ENCODE measurements at regions not wholly inside any gene's neighbourhood (a gene's known extent, or its start where the extent isn't known, plus 50 kb on each side); places are given as distances from the start of the nearest gene placed in this dataset.

DNA sequence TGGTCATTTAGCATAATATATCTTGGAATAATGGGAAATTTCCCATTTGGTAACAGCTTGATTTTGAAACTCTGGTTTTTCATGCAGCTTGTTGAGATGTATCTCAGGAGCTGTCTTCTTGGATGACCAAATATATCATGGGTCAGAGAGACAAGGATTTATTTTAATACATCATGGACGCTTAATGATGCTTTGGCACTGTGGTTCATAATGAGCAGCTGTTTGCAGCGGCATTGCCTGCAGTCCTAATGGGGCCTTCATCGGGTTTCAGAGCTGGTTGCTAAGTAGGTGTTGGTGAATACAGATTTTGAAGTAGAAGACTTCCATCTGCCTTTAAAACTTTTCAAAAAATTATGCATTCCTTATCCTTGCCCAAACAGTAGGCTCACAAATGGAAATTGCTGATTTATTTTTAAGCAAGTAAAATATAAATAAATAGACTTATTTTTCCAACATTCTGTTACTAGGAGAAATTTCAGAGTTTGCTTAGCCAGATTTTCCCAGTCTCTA lies 389.5 kb upstream of the FAT3 start:
- peaks cover 12% of the 10 kb centered on the region for H3K9me3 Mint-ChIP-seq
- H3K4me3 Mint-ChIP-seq = no peak overlapping the region
- no peaks in the 10 kb centered on the region for H3K36me3 Mint-ChIP-seq (ENCODE audit: insufficient read depth)
- H3K27me3 Mint-ChIP-seq (ENCODE audit: low read depth) = no peaks in the 10 kb centered on the region
- DNase-seq (no peak), ATAC-seq (no peak)
- no peaks in the 10 kb centered on the region for H3K4me1 Mint-ChIP-seq (ENCODE audit: low read depth)

DNA sequence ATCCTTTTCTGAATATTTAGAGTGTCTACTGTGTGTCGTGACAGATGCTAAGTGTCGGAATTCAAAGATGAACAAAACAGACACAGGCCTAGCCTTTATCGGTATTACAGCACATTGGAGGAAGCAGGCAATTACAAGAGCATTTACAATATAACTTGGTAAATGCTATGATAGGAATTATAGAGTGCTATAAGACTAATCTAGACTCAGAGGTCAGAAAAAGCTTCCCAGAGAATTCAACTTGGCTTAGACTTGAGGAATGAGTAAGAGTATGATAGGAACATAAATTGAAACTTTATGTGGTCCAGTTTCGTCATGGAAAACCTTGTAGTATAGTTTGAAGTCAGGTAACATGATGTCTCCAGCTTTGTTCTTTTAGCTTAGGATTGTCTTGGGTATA lies 395.7 kb upstream of the FAT3 start:
- Mint-ChIP-seq H3K9me3 (peaks cover 6% of the 10 kb centered on the region), H3K27me3 (ENCODE audit: low read depth) (no peaks in the 10 kb centered on the region), H3K36me3 (ENCODE audit: insufficient read depth) (no peaks in the 10 kb centered on the region), H3K4me3 (no peak overlapping the region), H3K4me1 (ENCODE audit: low read depth) (no peaks in the 10 kb centered on the region)
- ATAC-seq = no peak
- no peak for DNase-seq

DNA sequence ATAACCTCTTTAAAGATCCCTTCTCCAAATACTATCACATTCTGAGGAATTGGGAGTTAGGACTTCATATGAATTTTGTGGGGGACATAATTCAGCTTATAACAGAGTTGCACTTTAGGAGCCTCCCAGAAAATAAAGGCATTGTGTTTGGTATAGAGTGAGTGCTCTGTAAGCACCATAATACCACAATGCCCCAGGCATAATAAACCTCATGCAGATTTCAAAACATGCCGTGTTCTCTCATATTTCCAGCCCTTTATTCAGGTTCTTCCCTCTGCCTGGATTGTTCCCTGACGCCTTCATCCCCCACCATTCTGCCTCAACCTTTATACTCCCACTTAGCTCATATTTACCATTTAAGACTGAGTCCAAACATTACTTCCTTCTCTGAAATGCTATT lies 398.8 kb upstream of the FAT3 start:
- DNase-seq = no peak
- ATAC-seq = no peak
- Mint-ChIP-seq H3K4me1 (ENCODE audit: low read depth) (no peaks in the 10 kb centered on the region), H3K36me3 (ENCODE audit: insufficient read depth) (no peaks in the 10 kb centered on the region), H3K27me3 (ENCODE audit: low read depth) (no peaks in the 10 kb centered on the region), H3K9me3 (no peaks in the 10 kb centered on the region), H3K4me3 (no peak overlapping the region)

DNA sequence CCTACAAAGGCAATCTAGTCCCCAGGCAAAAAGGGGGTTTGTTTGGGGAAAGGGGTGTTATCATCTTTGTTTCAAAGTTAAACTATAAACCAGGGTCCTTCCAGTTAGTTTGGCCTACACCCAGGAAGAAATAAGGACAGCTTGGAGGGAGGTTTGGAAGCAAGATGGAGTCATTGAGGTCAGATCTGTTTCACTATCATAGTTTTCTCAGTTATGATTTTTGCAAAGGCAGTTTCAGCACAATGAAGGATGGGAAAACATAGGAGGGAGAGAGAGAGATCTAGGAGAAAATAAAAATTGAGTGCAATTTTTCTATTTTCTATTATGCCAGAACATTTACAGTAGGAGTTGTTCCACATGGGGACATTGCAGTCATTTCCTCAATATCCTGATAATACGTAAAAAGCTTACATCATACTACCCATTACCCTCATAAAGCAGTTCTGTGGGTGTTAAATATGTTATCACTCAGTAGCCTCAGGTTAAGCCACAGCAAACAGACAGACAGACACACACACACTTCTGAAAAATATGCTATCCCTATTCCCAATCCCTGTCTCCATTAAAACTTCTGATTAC lies 401.3 kb upstream of the FAT3 start:
- no peak overlapping the region for H3K4me3 Mint-ChIP-seq
- no peaks in the 10 kb centered on the region for H3K27me3 Mint-ChIP-seq (ENCODE audit: low read depth)
- no peak for DNase-seq
- no peaks in the 10 kb centered on the region for H3K4me1 Mint-ChIP-seq (ENCODE audit: low read depth)
- no peaks in the 10 kb centered on the region for H3K36me3 Mint-ChIP-seq (ENCODE audit: insufficient read depth)
- H3K9me3 Mint-ChIP-seq = no peaks in the 10 kb centered on the region
- ATAC-seq = no peak

DNA sequence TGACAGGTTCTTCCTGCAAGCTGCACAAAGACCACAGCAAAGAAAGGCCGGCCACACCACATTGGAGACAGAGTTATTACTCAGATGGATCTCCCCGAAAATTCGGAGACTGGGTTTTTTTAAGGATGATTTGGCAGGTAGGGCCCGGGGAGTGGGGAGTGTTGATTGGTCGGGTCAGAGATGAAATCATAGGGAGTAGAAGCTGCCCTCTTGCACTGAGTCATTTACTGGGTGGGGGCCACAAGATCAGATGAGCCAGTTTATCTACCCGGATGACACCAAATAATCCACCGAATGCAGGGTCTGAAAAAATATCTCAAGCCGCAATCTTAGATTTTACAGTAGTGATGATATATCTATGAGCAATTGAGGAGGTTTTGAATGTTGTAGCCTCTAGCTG lies 401.8 kb upstream of the FAT3 start:
- no peaks in the 10 kb centered on the region for H3K27me3 Mint-ChIP-seq (ENCODE audit: low read depth)
- no peaks in the 10 kb centered on the region for H3K9me3 Mint-ChIP-seq
- ATAC-seq (no peak), DNase-seq (no peak)
- no peaks in the 10 kb centered on the region for H3K4me1 Mint-ChIP-seq (ENCODE audit: low read depth)
- no peaks in the 10 kb centered on the region for H3K36me3 Mint-ChIP-seq (ENCODE audit: insufficient read depth)
- H3K4me3 Mint-ChIP-seq = no peak overlapping the region

DNA sequence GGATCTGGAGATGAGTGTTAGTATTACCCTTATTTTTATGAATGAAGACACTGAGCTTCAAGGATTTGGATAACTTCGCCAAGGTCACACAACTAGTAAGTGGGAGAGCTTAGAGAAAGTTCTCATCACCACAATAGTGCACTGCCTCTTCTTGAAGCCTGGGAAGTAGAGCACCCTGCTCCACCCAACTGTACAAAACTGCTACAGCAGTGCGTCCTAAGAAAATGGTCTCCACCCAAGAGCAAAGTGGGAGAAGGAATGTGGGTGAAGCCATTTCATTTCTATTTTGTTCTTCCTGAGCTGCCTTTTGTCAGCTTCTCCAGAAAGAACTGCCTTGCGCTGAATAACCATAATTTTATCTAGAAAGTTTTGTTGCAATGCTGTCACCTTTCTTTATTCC lies 403.9 kb upstream of the FAT3 start:
- Mint-ChIP-seq H3K4me3 (no peak overlapping the region), H3K4me1 (ENCODE audit: low read depth) (no peaks in the 10 kb centered on the region), H3K36me3 (ENCODE audit: insufficient read depth) (no peaks in the 10 kb centered on the region), H3K9me3 (no peaks in the 10 kb centered on the region), H3K27me3 (ENCODE audit: low read depth) (no peaks in the 10 kb centered on the region)
- DNase-seq (no peak), ATAC-seq (no peak)

- Mint-ChIP-seq H3K4me3 (no peak overlapping the region), H3K4me1 (ENCODE audit: low read depth) (no peaks in the 10 kb centered on the region), H3K9me3 (no peaks in the 10 kb centered on the region), H3K27me3 (ENCODE audit: low read depth) (no peaks in the 10 kb centered on the region), H3K36me3 (ENCODE audit: insufficient read depth) (no peaks in the 10 kb centered on the region)
- DNase-seq = no peak
- no peak for ATAC-seq
Observed at GRCh38 chr11:91819777-91820176, 404.8 kb upstream of the FAT3 start.

- DNase-seq (no peak), ATAC-seq (no peak)
- Mint-ChIP-seq H3K9me3 (no peaks in the 10 kb centered on the region), H3K4me1 (ENCODE audit: low read depth) (no peaks in the 10 kb centered on the region), H3K27me3 (ENCODE audit: low read depth) (no peaks in the 10 kb centered on the region), H3K36me3 (ENCODE audit: insufficient read depth) (no peaks in the 10 kb centered on the region), H3K4me3 (no peak overlapping the region)
Observed at GRCh38 chr11:91819195-91819594, 405.4 kb upstream of the FAT3 start.

GRCh38 chr11:91817996-91818395 lies 406.6 kb upstream of the FAT3 start:
- no peaks in the 10 kb centered on the region for H3K36me3 Mint-ChIP-seq (ENCODE audit: insufficient read depth)

DNA sequence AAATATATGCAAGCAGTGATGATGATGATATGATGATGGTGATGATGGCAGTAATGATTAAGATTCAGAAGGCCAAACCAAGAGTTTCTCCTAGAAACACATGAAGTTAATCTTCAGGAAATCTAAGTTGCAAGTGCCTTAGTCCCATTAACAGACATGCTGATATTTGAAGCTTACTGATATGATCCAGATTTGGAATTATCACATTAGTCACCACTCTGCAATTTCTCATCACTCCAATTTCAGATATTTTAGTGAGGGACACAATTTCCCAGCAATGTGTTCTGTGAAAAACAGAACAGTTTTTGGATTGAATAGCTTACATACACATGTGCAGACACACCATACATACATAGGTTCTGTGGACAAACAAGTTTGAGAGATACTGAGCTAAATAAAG lies 411.4 kb upstream of the FAT3 start:
- no peak for DNase-seq
- Mint-ChIP-seq H3K27me3 (ENCODE audit: low read depth) (no peaks in the 10 kb centered on the region), H3K36me3 (ENCODE audit: insufficient read depth) (no peaks in the 10 kb centered on the region), H3K4me1 (ENCODE audit: low read depth) (no peaks in the 10 kb centered on the region), H3K9me3 (peaks cover 6% of the 10 kb centered on the region), H3K4me3 (no peak overlapping the region)
- ATAC-seq = no peak

More at GRCh38 chr11:91817996-91818395, 406.6 kb upstream of the FAT3 start:
- ATAC-seq (no peak), DNase-seq (no peak)
- Mint-ChIP-seq H3K4me3 (no peak overlapping the region), H3K27me3 (ENCODE audit: low read depth) (no peaks in the 10 kb centered on the region), H3K4me1 (ENCODE audit: low read depth) (no peaks in the 10 kb centered on the region), H3K9me3 (no peaks in the 10 kb centered on the region)

- Mint-ChIP-seq H3K4me3 (no peak overlapping the region), H3K27me3 (ENCODE audit: low read depth) (no peaks in the 10 kb centered on the region), H3K36me3 (ENCODE audit: insufficient read depth) (no peaks in the 10 kb centered on the region), H3K4me1 (ENCODE audit: low read depth) (no peaks in the 10 kb centered on the region), H3K9me3 (peaks cover 9% of the 10 kb centered on the region)
- no peak for ATAC-seq
- no peak for DNase-seq
Observed at GRCh38 chr11:91810871-91811270, 413.7 kb upstream of the FAT3 start.

DNA sequence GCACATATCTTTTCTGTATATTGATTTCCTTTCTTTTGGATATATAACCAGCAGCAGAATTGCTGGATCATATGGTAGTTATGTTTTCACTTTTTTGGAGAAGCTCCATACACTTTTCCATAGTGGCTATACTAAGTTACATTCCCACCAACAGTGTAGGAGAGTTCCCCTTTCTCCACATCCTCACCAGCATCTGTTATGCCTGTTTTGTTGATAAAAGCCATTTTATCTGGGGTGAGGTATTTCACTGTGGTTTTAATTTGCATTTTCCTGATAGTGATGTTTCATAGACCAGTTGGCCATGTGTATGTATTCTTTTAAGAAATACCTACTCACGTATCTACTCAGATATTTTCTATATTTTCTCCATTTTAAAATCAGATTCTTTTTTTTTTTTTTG lies 419.3 kb upstream of the FAT3 start:
- Mint-ChIP-seq H3K4me1 (ENCODE audit: low read depth) (no peaks in the 10 kb centered on the region), H3K9me3 (peaks cover 7% of the 10 kb centered on the region), H3K36me3 (ENCODE audit: insufficient read depth) (no peaks in the 10 kb centered on the region), H3K4me3 (no peak overlapping the region), H3K27me3 (ENCODE audit: low read depth) (no peaks in the 10 kb centered on the region)
- DNase-seq (no peak), ATAC-seq (no peak)

GRCh38 chr11:91804042-91804441 lies 420.6 kb upstream of the FAT3 start:
- no peak for DNase-seq
- no peaks in the 10 kb centered on the region for H3K4me1 Mint-ChIP-seq (ENCODE audit: low read depth)
- no peak for ATAC-seq
- no peaks in the 10 kb centered on the region for H3K36me3 Mint-ChIP-seq (ENCODE audit: insufficient read depth)
- no peaks in the 10 kb centered on the region for H3K27me3 Mint-ChIP-seq (ENCODE audit: low read depth)
- H3K4me3 Mint-ChIP-seq = no peak overlapping the region
- peaks cover 7% of the 10 kb centered on the region for H3K9me3 Mint-ChIP-seq

GRCh38 chr11:91802475-91802874 lies 422.1 kb upstream of the FAT3 start:
- Mint-ChIP-seq H3K27me3 (ENCODE audit: low read depth) (no peaks in the 10 kb centered on the region), H3K4me1 (ENCODE audit: low read depth) (no peaks in the 10 kb centered on the region), H3K9me3 (peaks cover 3% of the 10 kb centered on the region), H3K4me3 (no peak overlapping the region), H3K36me3 (ENCODE audit: insufficient read depth) (no peaks in the 10 kb centered on the region)
- ATAC-seq (no peak), DNase-seq (no peak)

GRCh38 chr11:91800208-91800914 lies 424.3 kb upstream of the FAT3 start:
- no peak for DNase-seq
- Mint-ChIP-seq H3K4me1 (ENCODE audit: low read depth) (no peaks in the 10 kb centered on the region), H3K27me3 (ENCODE audit: low read depth) (no peaks in the 10 kb centered on the region), H3K4me3 (no peak overlapping the region), H3K9me3 (peaks cover 3% of the 10 kb centered on the region), H3K36me3 (ENCODE audit: insufficient read depth) (no peaks in the 10 kb centered on the region)
- no peak for ATAC-seq

All from activated T-cell treated with anti-CD3 and anti-CD28 coated beads, Interleukin-2, amount 50 U/mL, for 4 hours (primary cell).